Vagina (tissue), 2 donors: ENCODE measurements at regions not wholly inside any gene's neighbourhood (a gene's known extent, or its start where the extent isn't known, plus 50 kb on each side); places are given as distances from the start of the nearest gene placed in this dataset.
"Not testable (repeated sequence)": the region's sequence is repeated elsewhere in the genome, so short reads cannot be mapped to it uniquely, and the experiment has no call there.

Source experiments
- DNase-seq, 2 donors: peaks; one replicate each; pipeline ENCODE4 v3.0.0-alpha.2; 2017; ENCODE audit errors: extremely low spot score in 2 of 2
- H3K27ac ChIP-seq: fragments of 200-600 bp; sonication (generic); one replicate; pipeline ENCODE4 v1.5.1; 2019
- H3K27me3 ChIP-seq: fragments of 200-600 bp; sonication (generic); one replicate; pipeline ENCODE4 v1.5.1; 2019
- H3K36me3 ChIP-seq, 2 donors: fragments of 200-600 bp; sonication (generic); one replicate each; pipeline ENCODE4 v1.5.1; 2017 to 2019
- H3K4me1 ChIP-seq: fragments of 200-600 bp; sonication (generic); one replicate; pipeline ENCODE4 v1.5.1; 2019
- H3K4me3 ChIP-seq, 2 donors: fragments of 200-600 bp; sonication (generic); 1 replicate in 1 of 2; 2 replicates in 1 of 2; pipeline ENCODE4 v1.5.1; 2016 to 2019
- H3K9me3 ChIP-seq: fragments of 200-600 bp; sonication (generic); one replicate; pipeline ENCODE4 v1.5.1; 2019
- CTCF ChIP-seq, 3 experiments: fragments of 450-650 bp in 2 of 3; fragments of 200-600 bp in 1 of 3; sonication (generic) in 1 of 3; IDR thresholded peaks; one replicate each; pipeline ENCODE4 v1.5.1; 2017 to 2019; ENCODE audit warnings: antibody characterized with exemption in 3 of 3, mild to moderate bottlenecking in 2 of 3, moderate library complexity in 2 of 3
- POLR2A ChIP-seq, 2 donors: fragments of 450-650 bp; IDR thresholded peaks; one replicate each; pipeline ENCODE4 v1.6.1; 2017; ENCODE audit warnings: antibody characterized with exemption in 2 of 2, mild to moderate bottlenecking in 2 of 2, moderate library complexity in 2 of 2
- POLR2AphosphoS5 ChIP-seq, 2 donors: sonication (generic); formaldehyde crosslinking; IDR thresholded peaks; one replicate each; pipeline ENCODE4 v1.9.0; 2017; ENCODE audit warnings: antibody characterized with exemption in 2 of 2, mild to moderate bottlenecking in 2 of 2, low read depth in 1 of 2; ENCODE audit not compliant: insufficient read depth in 1 of 2
- intact Hi-C: fragments of 100-400 bp; cut with DNase I; formaldehyde crosslinking; loops from one replicate; pipeline ENCODE4 v1.15.1; 2023

DNA sequence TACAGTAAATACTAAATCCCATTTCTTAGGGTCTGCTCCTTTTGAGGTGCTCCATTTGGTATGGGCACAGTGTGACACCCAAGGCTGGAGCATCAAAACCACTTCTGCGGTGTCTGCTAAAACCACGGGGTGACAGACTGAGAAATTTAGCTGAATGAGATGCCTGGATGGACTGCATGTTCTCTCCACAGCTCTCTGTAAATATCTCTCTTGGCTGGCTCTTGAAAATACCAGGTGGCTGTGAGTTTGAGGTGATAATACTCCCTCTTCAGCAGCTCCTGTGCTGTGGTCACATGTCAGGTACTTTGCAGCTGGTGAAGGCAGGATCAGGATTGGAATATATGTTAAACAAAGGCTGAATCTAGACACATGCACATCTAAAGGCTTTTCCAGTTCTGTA lies 93.7 kb upstream of the SIMC1 start:
- Histone ChIP-seq H3K4me1 (no peaks in the 10 kb centered on the region), H3K27ac (no peak overlapping the region), H3K4me3 (no peak overlapping the region), H3K9me3 (no peaks in the 10 kb centered on the region), H3K27me3 (no peaks in the 10 kb centered on the region), H3K36me3 (no peaks in the 10 kb centered on the region)
- DNase-seq: no peak
- intact Hi-C loops: no loop called here
- TF ChIP-seq POLR2A (IDR thresholded peaks at IDR 0.05) (no peak), POLR2AphosphoS5 (IDR thresholded peaks at IDR 0.05; ENCODE audit: insufficient read depth in 1 of 2, low read depth in 1 of 2) (no peak), CTCF (IDR thresholded peaks at IDR 0.05) (no peak)

- DNase-seq, H3K4me3 ChIP-seq, H3K36me3 ChIP-seq, intact Hi-C loops, H3K27me3 ChIP-seq, H3K27ac ChIP-seq, H3K4me1 ChIP-seq, H3K9me3 ChIP-seq: not testable (repeated sequence)
Observed at GRCh38 chr5:176149948-176150347, 88.3 kb upstream of the SIMC1 start.

GRCh38 chr5:176151281-176151680 lies 86.9 kb upstream of the SIMC1 start:
- Histone ChIP-seq H3K4me1 (no peaks in the 10 kb centered on the region), H3K27ac (no peak overlapping the region)
- intact Hi-C loops: no loop called here

GRCh38 chr5:176152191-176152929 lies 85.9 kb upstream of the SIMC1 start:
- Histone ChIP-seq H3K27ac (no peak overlapping the region), H3K36me3 (no peaks in the 10 kb centered on the region), H3K27me3 (no peaks in the 10 kb centered on the region), H3K4me1 (no peaks in the 10 kb centered on the region), H3K9me3 (no peaks in the 10 kb centered on the region), H3K4me3 (no peak overlapping the region)
- intact Hi-C loops: no loop called here
- TF ChIP-seq POLR2A (IDR thresholded peaks at IDR 0.05) (no peak), CTCF (IDR thresholded peaks at IDR 0.05) (no peak), POLR2AphosphoS5 (IDR thresholded peaks at IDR 0.05; ENCODE audit: insufficient read depth in 1 of 2, low read depth in 1 of 2) (no peak)
- no peak for DNase-seq

More at GRCh38 chr5:176151281-176151680, 86.9 kb upstream of the SIMC1 start:
- no peak overlapping the region for H3K4me3 ChIP-seq
- no peak for TF ChIP-seq POLR2AphosphoS5 (IDR thresholded peaks at IDR 0.05; ENCODE audit: insufficient read depth in 1 of 2, low read depth in 1 of 2)
- TF ChIP-seq CTCF (IDR thresholded peaks at IDR 0.05): no peak
- no peak for TF ChIP-seq POLR2A (IDR thresholded peaks at IDR 0.05)
- H3K27me3 ChIP-seq: no peaks in the 10 kb centered on the region
- no peak for DNase-seq
- H3K9me3 ChIP-seq: no peaks in the 10 kb centered on the region
- H3K36me3 ChIP-seq: no peaks in the 10 kb centered on the region

DNA sequence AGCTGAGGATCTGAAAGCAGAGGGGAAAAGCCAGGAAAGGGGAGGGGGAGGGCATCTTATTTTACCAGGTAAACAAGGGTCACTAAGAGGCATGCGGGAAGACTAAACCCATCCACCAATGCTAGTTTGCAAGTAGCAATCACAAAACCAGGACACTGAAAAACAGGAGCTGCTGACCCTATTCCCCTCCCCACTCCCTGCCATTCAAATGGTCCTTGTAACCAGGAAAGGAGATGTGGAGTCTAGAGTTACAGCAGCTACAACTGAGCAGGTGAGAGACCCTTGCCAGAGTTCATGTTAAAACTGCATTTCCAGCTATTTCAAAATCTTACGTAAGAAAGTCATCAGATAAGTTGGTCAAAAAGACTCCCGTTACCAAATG lies 85.3 kb upstream of the SIMC1 start:
- intact Hi-C loops: no loop called here
- TF ChIP-seq POLR2AphosphoS5 (IDR thresholded peaks at IDR 0.05; ENCODE audit: insufficient read depth in 1 of 2, low read depth in 1 of 2) (no peak), CTCF (IDR thresholded peaks at IDR 0.05) (no peak), POLR2A (IDR thresholded peaks at IDR 0.05) (no peak)
- Histone ChIP-seq H3K27ac (no peak overlapping the region), H3K4me1 (no peaks in the 10 kb centered on the region), H3K9me3 (no peaks in the 10 kb centered on the region), H3K4me3 (no peak overlapping the region), H3K27me3 (no peaks in the 10 kb centered on the region), H3K36me3 (no peaks in the 10 kb centered on the region)
- DNase-seq: no peak
